GM18511 (cell line): ENCODE measurements at regions not wholly inside any gene's neighbourhood (a gene's known extent, or its start where the extent isn't known, plus 50 kb on each side); places are given as distances from the start of the nearest gene placed in this dataset.

ENCODE experiments used
- ATAC-seq: cut with Tn5 transposase; IDR thresholded peaks from one replicate; pipeline ENCODE4 v1.9.1; 2021; ENCODE audit warnings: mild to moderate bottlenecking, moderate library complexity; ENCODE audit not compliant: unreplicated experiment

- ATAC-seq = no peak
Observed at GRCh38 chr20:17858450-17859001, 110.1 kb downstream of the SNX5 start.

GRCh38 chr20:17857639-17858449 lies 110.8 kb downstream of the SNX5 start:
- no peak for ATAC-seq

GRCh38 chr20:17856837-17857605 lies 111.6 kb downstream of the SNX5 start:
- ATAC-seq = no peak

GRCh38 chr20:17856024-17856564 lies 112.5 kb downstream of the SNX5 start:
- peak; percentile 79 for ATAC-seq

GRCh38 chr20:17854307-17854903 lies 114.2 kb downstream of the SNX5 start:
- ATAC-seq = no peak

GRCh38 chr20:17852323-17852722 lies 116.3 kb downstream of the SNX5 start:
- no peak for ATAC-seq

GRCh38 chr20:17850684-17851026 lies 117.9 kb downstream of the SNX5 start:
- no peak for ATAC-seq

GRCh38 chr20:17849901-17850683 lies 118.5 kb downstream of the SNX5 start:
- no peak for ATAC-seq

- no peak for ATAC-seq
Observed at GRCh38 chr20:17849138-17849900, 119.3 kb downstream of the SNX5 start.

GRCh38 chr20:17848249-17849048 lies 120.1 kb downstream of the SNX5 start:
- no peak for ATAC-seq

GRCh38 chr20:17845701-17846475 lies 122.7 kb downstream of the SNX5 start:
- peak; percentile 61 for ATAC-seq

GRCh38 chr20:17844549-17845298 lies 123.9 kb downstream of the SNX5 start:
- ATAC-seq = no peak

- ATAC-seq = no peak
Observed at GRCh38 chr20:17844133-17844429, 124.5 kb downstream of the SNX5 start.

- ATAC-seq = no peak
Observed at GRCh38 chr20:17843246-17844132, 125.1 kb downstream of the SNX5 start.

GRCh38 chr20:17841751-17842215 lies 126.8 kb downstream of the SNX5 start:
- no peak for ATAC-seq

GRCh38 chr20:17840423-17840822 lies 128.2 kb downstream of the SNX5 start:
- no peak for ATAC-seq

GRCh38 chr20:17838921-17839320 lies 129.7 kb downstream of the SNX5 start:
- ATAC-seq = no peak
